H7 (cell line): ENCODE measurements at regions not wholly inside any gene's neighbourhood (a gene's known extent, or its start where the extent isn't known, plus 50 kb on each side); places are given as distances from the start of the nearest gene placed in this dataset.
"Not testable (repeated sequence)": the region's sequence is repeated elsewhere in the genome, so short reads cannot be mapped to it uniquely, and the experiment has no call there.

Experiments
- DNase-seq: peaks from one replicate; pipeline ENCODE4 v3.0.0; 2012
- H3K27me3 ChIP-seq: 2 replicates; pipeline ENCODE4 v1.6.0; 2011; ENCODE audit warnings: mild to moderate bottlenecking, low read length; ENCODE audit not compliant: control insufficient read depth, insufficient read depth
- H3K36me3 ChIP-seq: replicated peaks from 2 replicates; pipeline ENCODE4 v1.5.1; 2011; ENCODE audit warnings: low read length; ENCODE audit not compliant: control insufficient read depth, insufficient read depth
- H3K4me3 ChIP-seq: 2 replicates; pipeline ENCODE4 v1.5.1; 2011; ENCODE audit warnings: low read depth, mild to moderate bottlenecking, control low read depth, low read length, moderate library complexity; ENCODE audit not compliant: insufficient read depth

GRCh38 chr14:53715193-53715721 lies 241.4 kb downstream of the BMP4 start:
- no peak for DNase-seq
- Histone ChIP-seq H3K36me3 (no peaks in the 10 kb centered on the region), H3K4me3 (no peak overlapping the region), H3K27me3 (no peaks in the 10 kb centered on the region)

GRCh38 chr14:53714495-53715192 lies 242.0 kb downstream of the BMP4 start:
- no peak overlapping the region for H3K4me3 ChIP-seq
- H3K27me3 ChIP-seq: no peaks in the 10 kb centered on the region
- no peaks in the 10 kb centered on the region for H3K36me3 ChIP-seq
- DNase-seq: no peak

- not testable (repeated sequence) for H3K36me3 ChIP-seq, H3K4me3 ChIP-seq, DNase-seq, H3K27me3 ChIP-seq
Observed at GRCh38 chr14:53712901-53713300, 243.7 kb downstream of the BMP4 start.

GRCh38 chr14:53711205-53711604 lies 245.4 kb downstream of the BMP4 start:
- H3K36me3 ChIP-seq: no peaks in the 10 kb centered on the region
- DNase-seq: no peak

GRCh38 chr14:53710615-53711014 lies 246.0 kb downstream of the BMP4 start:
- Histone ChIP-seq H3K27me3 (no peaks in the 10 kb centered on the region), H3K36me3 (no peaks in the 10 kb centered on the region), H3K4me3 (no peak overlapping the region)
- no peak for DNase-seq

More at GRCh38 chr14:53711205-53711604, 245.4 kb downstream of the BMP4 start:
- Histone ChIP-seq H3K27me3 (no peaks in the 10 kb centered on the region), H3K4me3 (no peak overlapping the region)

- no peak for DNase-seq
- Histone ChIP-seq H3K27me3 (no peaks in the 10 kb centered on the region), H3K4me3 (no peak overlapping the region)
Observed at GRCh38 chr14:53709381-53709780, 247.2 kb downstream of the BMP4 start.

GRCh38 chr14:53703457-53703856 lies 253.2 kb downstream of the BMP4 start:
- no peak for DNase-seq
- H3K27me3 ChIP-seq: no peaks in the 10 kb centered on the region
- H3K4me3 ChIP-seq: no peak overlapping the region
- no peaks in the 10 kb centered on the region for H3K36me3 ChIP-seq

More at GRCh38 chr14:53709381-53709780, 247.2 kb downstream of the BMP4 start:
- no peaks in the 10 kb centered on the region for H3K36me3 ChIP-seq

- Histone ChIP-seq H3K27me3 (no peaks in the 10 kb centered on the region), H3K4me3 (no peak overlapping the region), H3K36me3 (no peaks in the 10 kb centered on the region)
- DNase-seq: no peak
Observed at GRCh38 chr14:53701108-53701875, 255.3 kb downstream of the BMP4 start.

- H3K4me3 ChIP-seq: no peak overlapping the region
- DNase-seq: no peak
- no peaks in the 10 kb centered on the region for H3K36me3 ChIP-seq
- no peaks in the 10 kb centered on the region for H3K27me3 ChIP-seq
Observed at GRCh38 chr14:53696217-53696965, 260.2 kb downstream of the BMP4 start.

- Histone ChIP-seq H3K4me3 (no peak overlapping the region), H3K27me3 (no peaks in the 10 kb centered on the region), H3K36me3 (no peaks in the 10 kb centered on the region)
- no peak for DNase-seq
Observed at GRCh38 chr14:53695692-53696214, 260.9 kb downstream of the BMP4 start.

GRCh38 chr14:53692885-53693284 lies 263.7 kb downstream of the BMP4 start:
- DNase-seq: no peak
- Histone ChIP-seq H3K27me3 (no peaks in the 10 kb centered on the region), H3K36me3 (no peaks in the 10 kb centered on the region), H3K4me3 (no peak overlapping the region)

GRCh38 chr14:53692451-53692850 lies 264.2 kb downstream of the BMP4 start:
- H3K36me3 ChIP-seq: no peaks in the 10 kb centered on the region
- DNase-seq: no peak
- no peaks in the 10 kb centered on the region for H3K27me3 ChIP-seq
- no peak overlapping the region for H3K4me3 ChIP-seq

GRCh38 chr14:53683229-53683628 lies 273.4 kb downstream of the BMP4 start:
- Histone ChIP-seq H3K27me3 (no peaks in the 10 kb centered on the region), H3K36me3 (no peaks in the 10 kb centered on the region), H3K4me3 (no peak overlapping the region)
- no peak for DNase-seq

GRCh38 chr14:53672526-53672925 lies 284.1 kb downstream of the BMP4 start:
- no peaks in the 10 kb centered on the region for H3K27me3 ChIP-seq
- DNase-seq: no peak
- no peaks in the 10 kb centered on the region for H3K36me3 ChIP-seq
- no peak overlapping the region for H3K4me3 ChIP-seq
